ENCODE measurements at regions not wholly inside any gene's neighbourhood (a gene's known extent, or its start where the extent isn't known, plus 50 kb on each side); places are given as distances from the start of the nearest gene placed in this dataset.

DNA sequence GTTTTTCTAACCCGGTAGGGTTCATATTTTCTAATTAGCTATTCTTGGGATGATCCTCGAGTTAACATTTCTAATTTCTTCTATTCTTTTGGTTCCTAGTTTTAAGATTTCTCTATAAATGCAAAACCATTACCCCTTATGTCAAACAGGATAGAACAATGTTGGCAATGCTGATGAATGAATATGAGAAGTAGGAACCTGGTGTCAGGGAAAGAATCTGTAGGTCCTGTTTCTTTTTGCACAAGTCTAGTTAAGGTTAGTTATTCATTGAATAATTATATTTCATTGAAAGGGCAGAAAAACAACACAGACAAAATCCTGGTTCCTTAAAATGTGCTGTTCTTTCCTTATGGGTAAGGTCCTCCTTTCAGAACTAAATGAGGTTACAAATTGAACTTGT is 766.4 kb upstream of the FAM98A start:
- TF ChIP-seq, protein P1, sequence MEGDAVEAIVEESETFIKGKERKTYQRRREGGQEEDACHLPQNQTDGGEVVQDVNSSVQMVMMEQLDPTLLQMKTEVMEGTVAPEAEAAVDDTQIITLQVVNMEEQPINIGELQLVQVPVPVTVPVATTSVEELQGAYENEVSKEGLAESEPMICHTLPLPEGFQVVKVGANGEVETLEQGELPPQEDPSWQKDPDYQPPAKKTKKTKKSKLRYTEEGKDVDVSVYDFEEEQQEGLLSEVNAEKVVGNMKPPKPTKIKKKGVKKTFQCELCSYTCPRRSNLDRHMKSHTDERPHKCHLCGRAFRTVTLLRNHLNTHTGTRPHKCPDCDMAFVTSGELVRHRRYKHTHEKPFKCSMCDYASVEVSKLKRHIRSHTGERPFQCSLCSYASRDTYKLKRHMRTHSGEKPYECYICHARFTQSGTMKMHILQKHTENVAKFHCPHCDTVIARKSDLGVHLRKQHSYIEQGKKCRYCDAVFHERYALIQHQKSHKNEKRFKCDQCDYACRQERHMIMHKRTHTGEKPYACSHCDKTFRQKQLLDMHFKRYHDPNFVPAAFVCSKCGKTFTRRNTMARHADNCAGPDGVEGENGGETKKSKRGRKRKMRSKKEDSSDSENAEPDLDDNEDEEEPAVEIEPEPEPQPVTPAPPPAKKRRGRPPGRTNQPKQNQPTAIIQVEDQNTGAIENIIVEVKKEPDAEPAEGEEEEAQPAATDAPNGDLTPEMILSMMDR (IDR thresholded peaks at IDR 0.05; ENCODE audit: insufficient read depth, low read length, missing control alignments), result no peak
- no peak overlapping the region for H3K4me3 ChIP-seq (ENCODE audit: low read depth, low read length)
- CTCF ChIA-PET, result no interaction called here
- POLR2A ChIA-PET, result no interaction called here
- no peak for DNase-seq (ENCODE audit: low read depth, low spot score)

GRCh38 chr2:34353509-34354113 is 754.5 kb upstream of the FAM98A start:
- DNase-seq (ENCODE audit: low read depth, low spot score), result no peak
- POLR2A ChIA-PET, result no interaction called here
- TF ChIP-seq, protein P1 (IDR thresholded peaks at IDR 0.05; ENCODE audit: insufficient read depth, low read length, missing control alignments), result no peak
- H3K4me3 ChIP-seq (ENCODE audit: low read depth, low read length), result no peak overlapping the region
- CTCF ChIA-PET, result no interaction called here

GRCh38 chr2:34349527-34349926 is 750.4 kb upstream of the FAM98A start:
- no peak for DNase-seq (ENCODE audit: low read depth, low spot score)
- H3K4me3 ChIP-seq (ENCODE audit: low read depth, low read length), result no peak overlapping the region
- TF ChIP-seq, protein P1 (IDR thresholded peaks at IDR 0.05; ENCODE audit: insufficient read depth, low read length, missing control alignments), result no peak
- POLR2A ChIA-PET, result no interaction called here
- CTCF ChIA-PET, result no interaction called here

- no peak overlapping the region for H3K4me3 ChIP-seq (ENCODE audit: low read depth, low read length)
- no peak for DNase-seq (ENCODE audit: low read depth, low spot score)
- TF ChIP-seq, protein P1 (IDR thresholded peaks at IDR 0.05; ENCODE audit: insufficient read depth, low read length, missing control alignments), result no peak
- ChIA-PET POLR2A (no interaction called here), CTCF (no interaction called here)
These were observed 745.9 kb upstream of the FAM98A start for GRCh38 chr2:34345030-34345429.

- POLR2A ChIA-PET, result no interaction called here
- CTCF ChIA-PET, result no interaction called here
- H3K4me3 ChIP-seq (ENCODE audit: low read depth, low read length), result no peak overlapping the region
- TF ChIP-seq, protein P1 (IDR thresholded peaks at IDR 0.05; ENCODE audit: insufficient read depth, low read length, missing control alignments), result no peak
- no peak for DNase-seq (ENCODE audit: low read depth, low spot score)
These were observed 741.2 kb upstream of the FAM98A start for GRCh38 chr2:34340307-34340706.

DNA sequence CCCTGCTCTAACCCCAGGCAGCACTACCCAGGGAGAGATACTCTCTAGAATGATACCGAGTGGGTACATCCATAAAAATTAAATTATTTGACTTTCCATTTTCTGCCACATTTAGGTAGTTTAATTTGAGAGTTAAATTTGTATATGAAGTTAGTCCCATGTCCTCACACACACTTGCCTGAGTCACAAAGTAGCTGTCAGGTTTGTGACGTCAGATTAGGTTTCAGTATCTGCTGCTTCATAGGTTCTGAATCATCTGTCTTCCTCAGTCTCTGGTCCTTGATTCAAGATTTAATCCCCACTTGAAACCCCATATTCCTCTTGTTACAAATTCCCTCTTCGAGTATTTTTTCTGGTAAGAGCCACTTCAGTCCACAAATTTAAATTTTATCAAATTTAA is 738.6 kb upstream of the FAM98A start:
- CTCF ChIA-PET, result no interaction called here
- no peak for DNase-seq (ENCODE audit: low read depth, low spot score)

More for the DNA sequence above, 738.6 kb upstream of the FAM98A start:
- H3K4me3 ChIP-seq (ENCODE audit: low read depth, low read length), result no peak overlapping the region
- TF ChIP-seq, protein P1 (IDR thresholded peaks at IDR 0.05; ENCODE audit: insufficient read depth, low read length, missing control alignments), result no peak
- POLR2A ChIA-PET, result no interaction called here

Measured in AG04449 (cell line).